NCI-H460 (cell line): ENCODE measurements at regions not wholly inside any gene's neighbourhood (a gene's known extent, or its start where the extent isn't known, plus 50 kb on each side); places are given as distances from the start of the nearest gene placed in this dataset.
"Not testable (repeated sequence)": the region's sequence is repeated elsewhere in the genome, so short reads cannot be mapped to it uniquely, and the experiment has no call there.

Source experiments
- DNase-seq: peaks from one replicate; pipeline ENCODE4 v3.0.0-alpha.2; 2016; ENCODE audit warnings: low read depth; ENCODE audit errors: extremely low read depth

- not testable (repeated sequence) for DNase-seq
These were observed 185.9 kb upstream of the ZNF644 start for GRCh38 chr1:91207691-91208090.

- DNase-seq, result not testable (repeated sequence)
These were observed 182.3 kb upstream of the ZNF644 start for GRCh38 chr1:91204150-91204549.

DNA sequence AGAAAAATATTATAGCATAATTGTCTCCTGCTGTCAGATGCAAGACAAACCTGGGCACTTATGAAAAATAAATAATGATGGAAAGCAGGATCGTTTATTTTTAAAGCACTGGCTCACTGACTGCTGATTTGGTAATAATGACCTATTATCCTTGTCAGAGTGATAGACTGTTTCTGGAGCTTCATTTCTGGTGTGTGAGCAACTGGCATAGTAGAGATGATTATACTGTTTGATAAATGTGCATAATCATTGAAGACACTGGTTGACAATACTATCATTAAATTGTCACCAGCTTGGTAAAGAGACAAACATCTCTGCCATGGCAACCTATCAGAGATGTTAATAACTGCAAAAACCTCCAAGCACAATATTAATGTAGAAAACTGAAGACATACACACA is 179.9 kb upstream of the ZNF644 start:
- DNase-seq, result no peak

DNA sequence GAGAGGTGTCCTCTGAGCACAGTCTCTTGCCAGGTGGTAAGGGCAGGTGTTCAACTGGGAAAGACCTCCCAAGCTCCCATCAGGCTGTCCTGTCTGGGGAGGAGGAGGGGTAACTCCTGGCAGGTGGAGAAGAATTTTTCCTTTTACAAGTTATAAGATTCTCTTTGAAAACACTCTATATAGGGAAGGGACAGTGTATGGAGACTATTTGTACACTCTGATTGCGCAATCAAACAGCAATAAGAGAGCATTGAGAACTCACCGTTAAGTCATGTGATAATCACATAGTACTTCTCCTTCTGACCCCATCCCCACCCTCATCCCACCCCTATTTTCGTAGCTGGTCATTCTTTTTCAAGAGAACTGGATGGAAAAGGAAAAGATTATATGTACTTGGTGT is 179.3 kb upstream of the ZNF644 start:
- DNase-seq, result no peak

DNA sequence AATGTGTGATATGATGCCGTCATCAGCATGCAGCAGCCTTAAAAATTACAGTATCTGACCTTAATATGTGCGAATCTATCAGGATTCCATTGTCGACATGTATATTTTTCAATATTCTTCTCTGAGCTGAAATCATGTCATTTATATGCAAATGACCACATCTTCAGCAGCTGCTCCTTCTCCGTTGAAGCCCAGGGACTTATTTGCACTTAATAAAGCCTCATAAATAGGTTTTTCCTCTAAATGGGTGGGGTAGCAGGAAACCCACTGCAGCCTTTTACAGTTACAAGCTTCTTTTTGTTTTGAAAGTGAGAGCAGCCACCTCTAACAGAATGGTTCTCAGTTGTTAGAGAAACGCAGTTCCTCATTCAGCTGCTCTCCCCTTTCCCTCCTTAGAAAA is 178.8 kb upstream of the ZNF644 start:
- no peak for DNase-seq

DNA sequence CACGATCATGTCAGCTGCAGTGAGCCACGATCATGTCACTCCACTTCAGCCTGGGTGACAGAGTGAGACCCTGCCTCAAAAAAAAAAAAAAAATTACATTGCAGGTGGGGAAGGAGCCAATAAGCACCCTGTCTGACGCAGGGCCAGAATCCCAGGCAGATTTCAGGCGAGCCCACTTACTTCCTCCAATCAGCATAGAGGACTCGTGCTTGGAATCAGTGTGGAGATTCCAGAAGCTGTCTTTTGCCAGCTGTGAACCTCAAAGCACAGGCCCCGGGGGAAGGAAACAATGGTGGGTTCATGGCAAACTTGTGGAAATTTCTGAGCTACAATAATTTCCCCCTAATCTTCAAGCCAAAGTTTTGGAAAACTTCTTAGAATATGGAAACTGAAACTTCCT is 178.2 kb upstream of the ZNF644 start:
- no peak for DNase-seq

- no peak for DNase-seq
These were observed 169.2 kb upstream of the ZNF644 start for GRCh38 chr1:91190996-91191395.

- no peak for DNase-seq
These were observed 167.3 kb upstream of the ZNF644 start for GRCh38 chr1:91189096-91189495.

DNA sequence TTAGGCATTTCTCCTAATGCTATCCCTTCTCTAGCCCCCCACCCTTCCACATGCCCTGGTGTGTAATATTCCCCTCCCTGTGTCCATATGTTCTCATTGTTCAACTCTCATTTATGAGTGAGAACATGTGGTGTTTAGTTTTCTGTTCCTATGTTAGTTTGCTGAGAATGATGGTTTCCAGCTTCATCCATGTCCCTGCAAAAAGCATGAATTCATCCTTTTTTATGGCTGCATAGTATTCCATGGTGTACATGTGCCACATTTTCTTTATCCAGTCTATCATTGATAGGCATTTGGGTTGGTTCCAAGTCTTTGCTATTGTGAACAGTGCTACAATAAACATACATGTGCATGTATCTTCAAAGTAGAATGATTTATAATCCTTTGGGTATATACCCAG is 161.0 kb upstream of the ZNF644 start:
- not testable (repeated sequence) for DNase-seq

GRCh38 chr1:91176250-91176649 is 154.4 kb upstream of the ZNF644 start:
- DNase-seq, result no peak

DNA sequence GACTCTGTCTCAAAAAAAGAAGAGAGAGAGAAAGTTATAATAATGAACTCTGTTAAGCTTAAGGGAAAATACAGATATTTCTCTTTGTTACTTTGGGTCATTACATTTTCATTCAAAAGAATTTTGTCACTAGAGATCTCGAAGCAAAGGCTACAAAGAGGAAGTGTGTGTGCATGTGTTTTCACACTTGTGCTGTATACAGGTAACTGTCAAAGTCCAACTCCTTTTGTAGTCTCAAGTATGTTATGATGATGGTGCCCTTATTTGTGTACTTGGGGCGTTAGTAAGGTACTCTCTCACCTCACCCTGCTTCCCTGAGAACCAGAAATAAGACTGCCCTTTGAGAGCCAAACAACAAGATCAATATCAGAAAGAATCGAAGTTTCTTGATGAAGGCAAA is 152.9 kb upstream of the ZNF644 start:
- DNase-seq, result no peak

GRCh38 chr1:91173346-91173890 is 151.6 kb upstream of the ZNF644 start:
- no peak for DNase-seq

DNA sequence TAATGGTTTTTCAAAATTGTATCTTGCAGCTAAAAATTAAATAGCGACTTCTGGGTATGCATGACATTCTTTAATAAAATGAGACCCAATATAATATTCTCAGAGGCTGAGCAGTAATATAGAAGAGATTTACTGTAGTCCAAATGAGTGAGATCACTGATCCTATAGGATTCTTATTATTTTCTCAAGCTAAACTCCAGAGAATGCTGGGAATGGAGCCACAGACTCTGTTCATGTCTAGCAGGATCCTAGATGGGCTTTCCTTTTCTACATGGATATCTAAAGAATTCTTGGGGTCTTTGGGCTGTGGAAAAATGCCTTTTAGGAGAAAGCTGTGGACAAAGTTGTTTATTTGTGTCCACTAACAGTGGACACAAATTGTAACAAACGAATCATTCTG is 150.7 kb upstream of the ZNF644 start:
- DNase-seq, result no peak

- DNase-seq, result no peak
These were observed 150.1 kb upstream of the ZNF644 start for GRCh38 chr1:91171898-91172297.

DNA sequence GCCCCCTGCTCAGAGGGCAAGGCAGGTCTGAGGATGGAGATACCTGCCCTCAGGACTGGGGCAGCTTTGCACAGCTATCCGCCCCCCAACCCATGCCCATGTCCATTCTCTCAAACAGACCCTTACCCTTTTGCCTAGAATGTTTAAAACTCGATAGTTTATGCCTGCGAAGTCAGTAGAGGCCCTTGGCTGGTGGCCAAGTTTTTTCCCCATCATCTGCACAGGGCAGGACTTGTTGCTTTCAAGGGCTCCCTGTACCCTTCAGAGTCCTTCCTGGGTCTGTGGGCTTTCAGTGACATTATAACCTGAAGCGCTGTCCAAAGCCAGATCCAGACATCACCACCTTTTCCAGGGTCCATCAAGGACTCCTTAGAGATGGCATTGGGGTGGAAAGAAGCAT is 148.7 kb upstream of the ZNF644 start:
- DNase-seq, result no peak

GRCh38 chr1:91166106-91166712 is 144.4 kb upstream of the ZNF644 start:
- peak; percentile 55 for DNase-seq

- DNase-seq, result peak; percentile 49
These were observed 143.3 kb upstream of the ZNF644 start for GRCh38 chr1:91165033-91165654.

- no peak for DNase-seq
These were observed 140.8 kb upstream of the ZNF644 start for GRCh38 chr1:91162613-91163012.

DNA sequence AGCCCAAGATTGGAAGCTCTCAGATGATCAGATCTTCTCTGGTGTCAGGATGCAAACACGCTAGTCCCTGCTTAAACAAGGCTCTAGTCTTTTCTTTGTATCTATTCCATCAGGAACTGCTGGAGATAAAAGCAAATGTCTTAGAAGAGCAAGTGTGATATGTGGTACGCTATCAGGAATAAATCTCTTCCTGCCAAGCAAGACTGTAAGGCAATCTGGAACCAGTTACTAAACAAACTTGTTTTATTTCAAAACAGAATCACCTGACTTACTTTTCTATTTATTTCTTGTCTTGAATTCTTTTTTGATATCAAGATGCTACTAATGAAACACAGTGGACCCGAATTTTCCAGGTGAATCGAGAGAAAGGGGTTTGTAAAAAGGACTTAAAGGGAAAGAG is 139.9 kb upstream of the ZNF644 start:
- no peak for DNase-seq

GRCh38 chr1:91161166-91161565 is 139.3 kb upstream of the ZNF644 start:
- no peak for DNase-seq

- no peak for DNase-seq
These were observed 138.7 kb upstream of the ZNF644 start for GRCh38 chr1:91160363-91161075.

GRCh38 chr1:91153341-91153740 is 131.5 kb upstream of the ZNF644 start:
- no peak for DNase-seq
